ENCODE measurements at regions not wholly inside any gene's neighbourhood (a gene's known extent, or its start where the extent isn't known, plus 50 kb on each side); places are given as distances from the start of the nearest gene placed in this dataset.

DNA sequence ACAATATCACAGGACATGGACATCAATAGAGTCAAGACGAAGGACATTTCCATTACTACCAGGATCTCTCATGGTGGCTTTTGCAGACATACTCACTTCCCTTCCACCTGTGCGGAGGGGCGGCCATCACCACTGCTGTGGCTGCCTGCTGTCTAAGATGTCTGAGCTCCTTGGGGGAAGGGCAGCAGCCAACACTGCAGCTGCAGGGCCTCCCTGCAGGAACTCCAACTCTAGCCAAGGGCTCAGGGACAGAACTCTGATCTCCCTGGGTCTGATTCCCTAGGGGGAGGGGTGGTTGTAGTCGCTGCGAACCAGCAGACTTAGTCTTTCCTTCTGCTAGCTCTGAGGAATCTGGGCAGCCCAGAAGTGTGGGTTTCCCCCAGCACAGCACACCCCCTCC is 78.9 kb upstream of the ANKRD10 start:
- Histone ChIP-seq H3K4me1 (no peaks in the 10 kb centered on the region), H3K4me3 (no peak overlapping the region), H3K36me3 (no peaks in the 10 kb centered on the region), H3K9me3 (no peaks in the 10 kb centered on the region), H3K27ac (no peak overlapping the region), H3K27me3 (peaks cover 21% of the 10 kb centered on the region)
- no peak for ATAC-seq
- no peak for TF ChIP-seq EP300 (IDR thresholded peaks at IDR 0.05)
- WGBS, 2 donors (ENCODE audit: low coverage in 1 of 2): 54 to 88% methylated on average over 1 to 5 of the region's 5 CpGs

DNA sequence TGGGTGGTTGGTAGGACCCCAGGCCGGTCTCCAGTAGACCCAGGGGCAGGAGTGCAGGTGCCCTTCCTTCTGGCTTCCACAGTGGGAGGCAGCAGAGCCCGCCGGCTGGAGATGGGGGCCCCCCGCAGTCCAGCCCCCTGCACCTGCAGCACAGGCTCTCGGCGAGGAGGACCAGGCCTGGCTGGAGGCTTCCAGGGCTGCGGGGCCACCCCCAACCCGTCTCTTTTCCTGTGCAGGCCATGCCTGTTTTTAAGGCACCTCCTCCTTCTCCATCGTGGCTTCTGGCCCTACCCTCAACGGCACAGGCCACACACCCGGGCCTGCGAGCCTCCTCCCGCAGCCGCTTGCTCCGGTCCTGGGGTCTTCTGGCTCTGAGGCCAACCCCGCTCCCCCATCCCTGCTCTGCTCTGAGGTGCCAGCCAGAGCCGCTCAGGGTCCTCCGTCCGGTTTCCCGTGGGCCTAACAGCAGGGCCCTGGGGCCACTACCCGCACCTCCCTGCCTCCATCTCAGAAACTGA is 77.2 kb upstream of the ANKRD10 start:
- Histone ChIP-seq H3K4me1 (no peaks in the 10 kb centered on the region), H3K36me3 (no peaks in the 10 kb centered on the region), H3K27ac (no peak overlapping the region), H3K27me3 (peaks cover 21% of the 10 kb centered on the region), H3K4me3 (no peak overlapping the region), H3K9me3 (no peaks in the 10 kb centered on the region)
- no peak for ATAC-seq
- TF ChIP-seq, protein P1, sequence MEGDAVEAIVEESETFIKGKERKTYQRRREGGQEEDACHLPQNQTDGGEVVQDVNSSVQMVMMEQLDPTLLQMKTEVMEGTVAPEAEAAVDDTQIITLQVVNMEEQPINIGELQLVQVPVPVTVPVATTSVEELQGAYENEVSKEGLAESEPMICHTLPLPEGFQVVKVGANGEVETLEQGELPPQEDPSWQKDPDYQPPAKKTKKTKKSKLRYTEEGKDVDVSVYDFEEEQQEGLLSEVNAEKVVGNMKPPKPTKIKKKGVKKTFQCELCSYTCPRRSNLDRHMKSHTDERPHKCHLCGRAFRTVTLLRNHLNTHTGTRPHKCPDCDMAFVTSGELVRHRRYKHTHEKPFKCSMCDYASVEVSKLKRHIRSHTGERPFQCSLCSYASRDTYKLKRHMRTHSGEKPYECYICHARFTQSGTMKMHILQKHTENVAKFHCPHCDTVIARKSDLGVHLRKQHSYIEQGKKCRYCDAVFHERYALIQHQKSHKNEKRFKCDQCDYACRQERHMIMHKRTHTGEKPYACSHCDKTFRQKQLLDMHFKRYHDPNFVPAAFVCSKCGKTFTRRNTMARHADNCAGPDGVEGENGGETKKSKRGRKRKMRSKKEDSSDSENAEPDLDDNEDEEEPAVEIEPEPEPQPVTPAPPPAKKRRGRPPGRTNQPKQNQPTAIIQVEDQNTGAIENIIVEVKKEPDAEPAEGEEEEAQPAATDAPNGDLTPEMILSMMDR (IDR thresholded peaks at IDR 0.05): no peak
- TF ChIP-seq POLR2A (IDR thresholded peaks at IDR 0.05): no peak
- TF ChIP-seq POLR2AphosphoS5 (IDR thresholded peaks at IDR 0.05): no peak
- TF ChIP-seq EP300 (IDR thresholded peaks at IDR 0.05): no peak
- no CpG with 5 or more reads among the region's 21 CpGs for WGBS, 2 donors (ENCODE audit: low coverage in 1 of 2)

DNA sequence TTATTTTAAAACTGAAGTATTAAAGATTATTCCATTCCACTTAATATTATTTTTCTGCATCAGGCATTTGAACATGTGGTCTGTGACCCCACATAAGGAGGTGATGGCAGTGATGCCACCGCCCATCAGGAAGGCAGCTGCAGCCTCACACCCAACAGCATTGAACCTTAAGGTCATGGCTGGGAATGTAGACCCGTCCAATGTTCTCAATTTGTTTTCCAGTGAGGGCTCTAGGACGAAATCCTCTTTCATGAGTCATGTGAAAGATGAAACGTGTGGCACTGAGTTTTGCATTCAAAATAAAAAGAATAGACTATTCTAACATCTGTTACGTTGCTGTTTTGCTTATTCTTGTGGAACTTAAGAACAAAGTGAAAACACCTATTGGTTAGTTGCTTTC is 74.5 kb upstream of the ANKRD10 start:
- no peak for ATAC-seq
- Histone ChIP-seq H3K9me3 (no peaks in the 10 kb centered on the region), H3K4me3 (no peak overlapping the region), H3K36me3 (no peaks in the 10 kb centered on the region), H3K27me3 (peaks cover 29% of the 10 kb centered on the region), H3K4me1 (no peaks in the 10 kb centered on the region), H3K27ac (no peak overlapping the region)
- TF ChIP-seq, protein P1 (IDR thresholded peaks at IDR 0.05): no peak
- no peak for TF ChIP-seq POLR2A (IDR thresholded peaks at IDR 0.05)
- no peak for TF ChIP-seq EP300 (IDR thresholded peaks at IDR 0.05)
- TF ChIP-seq POLR2AphosphoS5 (IDR thresholded peaks at IDR 0.05): no peak
- WGBS, 2 donors (ENCODE audit: low coverage in 1 of 2): 59 to 62% methylated on average over 4 to 5 of the region's 5 CpGs

DNA sequence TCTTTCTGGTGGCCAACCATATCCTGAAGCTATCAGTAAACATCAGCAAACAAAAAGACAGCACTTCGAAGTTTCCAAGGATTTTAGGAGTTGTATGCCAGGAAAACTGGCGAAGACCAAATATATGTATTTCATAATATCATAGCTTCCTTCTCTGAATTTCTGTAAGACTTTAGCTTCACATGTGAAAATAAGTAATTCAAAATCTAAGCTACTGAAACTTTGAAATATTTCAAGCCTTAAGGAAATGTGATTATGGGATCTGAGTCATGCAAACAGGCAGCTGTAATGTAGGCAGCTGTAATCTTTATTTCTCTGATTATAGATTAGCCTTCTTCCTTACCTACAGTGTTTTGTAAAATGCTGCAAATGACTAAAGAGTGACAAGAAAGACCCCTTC is 70.7 kb upstream of the ANKRD10 start:
- 67 to 93% methylated on average over 2 of the region's 2 CpGs for WGBS, 2 donors (ENCODE audit: low coverage in 1 of 2)
- no peak for TF ChIP-seq EP300 (IDR thresholded peaks at IDR 0.05)
- Histone ChIP-seq H3K36me3 (no peaks in the 10 kb centered on the region), H3K4me3 (no peak overlapping the region), H3K27ac (no peak overlapping the region), H3K4me1 (no peaks in the 10 kb centered on the region), H3K27me3 (peaks cover 11% of the 10 kb centered on the region), H3K9me3 (no peaks in the 10 kb centered on the region)
- no peak for ATAC-seq

DNA sequence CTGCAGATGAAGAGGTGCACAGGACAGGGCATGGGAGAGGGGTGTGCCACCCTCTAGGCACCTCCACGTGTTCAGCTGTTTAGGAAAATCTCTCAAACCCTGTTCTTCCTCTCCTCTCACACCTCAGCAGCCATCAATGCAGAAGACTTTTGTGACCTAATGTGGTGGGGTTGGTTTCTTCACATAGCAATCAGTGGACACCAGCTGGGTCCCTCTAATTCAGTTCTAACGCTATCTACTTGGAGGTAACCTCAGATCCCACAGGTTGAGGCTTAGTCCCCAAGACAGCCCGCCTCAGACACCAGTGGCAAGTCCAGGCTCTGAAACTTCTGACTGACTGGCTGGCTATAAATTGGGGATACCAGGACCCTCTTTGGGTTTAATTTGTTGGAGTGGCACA is 69.9 kb upstream of the ANKRD10 start:
- 20 to 36% methylated on average over 1 to 2 of the region's 3 CpGs for WGBS, 2 donors (ENCODE audit: low coverage in 1 of 2)
- no peaks in the 10 kb centered on the region for H3K9me3 ChIP-seq
- no peaks in the 10 kb centered on the region for H3K4me1 ChIP-seq
- H3K4me3 ChIP-seq: no peak overlapping the region
- H3K27me3 ChIP-seq: peaks cover 11% of the 10 kb centered on the region
- H3K36me3 ChIP-seq: no peaks in the 10 kb centered on the region
- H3K27ac ChIP-seq: no peak overlapping the region
- no peak for TF ChIP-seq POLR2A (IDR thresholded peaks at IDR 0.05)
- TF ChIP-seq EP300 (IDR thresholded peaks at IDR 0.05): no peak
- TF ChIP-seq POLR2AphosphoS5 (IDR thresholded peaks at IDR 0.05): no peak
- TF ChIP-seq, protein P1 (IDR thresholded peaks at IDR 0.05): no peak
- ATAC-seq: no peak

DNA sequence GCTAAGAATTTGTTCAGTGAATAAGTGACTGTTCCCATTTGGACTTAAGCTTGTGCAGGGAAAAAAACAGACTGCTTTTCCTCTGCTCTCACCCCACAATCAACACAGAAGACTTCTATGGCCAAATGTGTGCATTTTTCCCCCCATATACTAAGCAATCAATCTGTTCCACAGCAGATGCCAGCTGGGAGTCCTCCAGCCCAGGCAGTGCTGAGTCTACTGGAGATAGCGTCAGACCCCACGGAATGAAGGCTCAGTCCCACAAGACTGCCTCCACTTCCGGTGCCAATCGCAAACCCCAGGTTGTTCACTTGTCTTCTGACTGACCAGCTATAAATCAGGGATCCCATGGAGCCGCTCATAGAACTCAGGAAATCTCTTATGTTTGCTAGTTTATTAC is 69.5 kb upstream of the ANKRD10 start:
- peaks cover 11% of the 10 kb centered on the region for H3K27me3 ChIP-seq

More for the DNA sequence above, 69.5 kb upstream of the ANKRD10 start:
- H3K36me3 ChIP-seq: no peaks in the 10 kb centered on the region
- H3K4me1 ChIP-seq: no peaks in the 10 kb centered on the region
- WGBS, 2 donors (ENCODE audit: low coverage in 1 of 2): 37 to 40% methylated on average over 2 to 5 of the region's 5 CpGs
- TF ChIP-seq POLR2A (IDR thresholded peaks at IDR 0.05) (no peak), POLR2AphosphoS5 (IDR thresholded peaks at IDR 0.05) (no peak), EP300 (IDR thresholded peaks at IDR 0.05) (no peak)
- TF ChIP-seq, protein P1 (IDR thresholded peaks at IDR 0.05): no peak
- ATAC-seq: no peak
- no peaks in the 10 kb centered on the region for H3K9me3 ChIP-seq
- no peak overlapping the region for H3K4me3 ChIP-seq
- H3K27ac ChIP-seq: no peak overlapping the region

All from gastroesophageal sphincter (tissue), 4 donors.